22Rv1 (cell line): ENCODE measurements at regions not wholly inside any gene's neighbourhood (a gene's known extent, or its start where the extent isn't known, plus 50 kb on each side); places are given as distances from the start of the nearest gene placed in this dataset.

ENCODE experiments used
- CTCF ChIP-seq: fragments of 450-650 bp; IDR thresholded peaks from 2 replicates; pipeline ENCODE4 v1.5.1; 2017; ENCODE audit warnings: mild to moderate bottlenecking
- ZFX ChIP-seq: fragments of 450-650 bp; IDR thresholded peaks from 2 replicates; pipeline ENCODE4 v1.6.1; 2017; ENCODE audit warnings: antibody characterized with exemption, borderline replicate concordance

- TF ChIP-seq CTCF (no peak), ZFX (no peak)
Measured at GRCh38 chr12:45148619-45149018, 67.3 kb upstream of the ANO6 start.
